PC-9 (cell line): ENCODE measurements at regions not wholly inside any gene's neighbourhood (a gene's known extent, or its start where the extent isn't known, plus 50 kb on each side); places are given as distances from the start of the nearest gene placed in this dataset.

ENCODE experiments used
- BruUV-seq: library from RNA; stranded (reverse); fragments of 400-500 nt; replicated peaks from 2 replicates; lab custom pipeline; 2021; lab: Mats Ljungman, UMichigan
- CTCF ChIA-PET: fragments of 300-600 bp; sonication (Branson Sonifier 250); formaldehyde crosslinking; loops from one replicate; lab custom pipeline; 2022; ENCODE audit warnings: antibody characterized with exemption; lab: Charles Lee
- POLR2A ChIA-PET: fragments of 300-600 bp; sonication (Branson Sonifier 250); formaldehyde crosslinking; loops from one replicate; lab custom pipeline; 2022; ENCODE audit warnings: antibody characterized with exemption; ENCODE audit not compliant: unreplicated experiment; lab: Charles Lee
- DNase-seq, 2 experiments: peaks; one replicate each; pipeline versions ENCODE4 v3.0.0 to v3.0.0-alpha.2; 2015 to 2022; ENCODE audit warnings: mixed read lengths in 1 of 2
- H2AFZ ChIP-seq: fragments of 200-600 bp; sonication (generic); 2 replicates; pipeline ENCODE4 v1.8.1; 2017; ENCODE audit warnings: antibody characterized with exemption
- H3F3A ChIP-seq: fragments of 200-600 bp; sonication (generic); 2 replicates; pipeline ENCODE4 v1.8.1; 2017; ENCODE audit warnings: antibody characterized with exemption, mild to moderate bottlenecking, low read depth; ENCODE audit not compliant: insufficient read depth
- H3K27ac ChIP-seq: fragments of 200-600 bp; sonication (generic); 2 replicates; pipeline ENCODE4 v1.6.1; 2016; ENCODE audit warnings: mixed run types
- H3K27me3 ChIP-seq: fragments of 200-600 bp; sonication (generic); 2 replicates; pipeline ENCODE4 v1.6.1; 2016; ENCODE audit warnings: low read depth, mixed run types; ENCODE audit not compliant: insufficient read depth
- H3K36me3 ChIP-seq: fragments of 200-600 bp; sonication (generic); 2 replicates; pipeline ENCODE4 v1.6.1; 2016; ENCODE audit warnings: low read depth, mixed run types
- H3K4me1 ChIP-seq: fragments of 200-600 bp; sonication (generic); replicated peaks from 2 replicates; pipeline ENCODE4 v1.6.1; 2016; ENCODE audit warnings: mixed run types; ENCODE audit not compliant: insufficient read depth
- H3K4me2 ChIP-seq: fragments of 200-600 bp; sonication (generic); 2 replicates; pipeline ENCODE4 v1.6.1; 2017; ENCODE audit warnings: mixed run types
- H3K4me3 ChIP-seq: fragments of 200-600 bp; sonication (generic); 2 replicates; pipeline ENCODE4 v1.6.1; 2016; ENCODE audit warnings: mixed run types
- H3K79me2 ChIP-seq: fragments of 200-600 bp; sonication (generic); 2 replicates; pipeline ENCODE4 v1.6.1; 2017; ENCODE audit warnings: low read depth, mixed run types
- H3K9me2 ChIP-seq: fragments of 200-600 bp; sonication (generic); 2 replicates; pipeline ENCODE4 v1.8.1; 2017; ENCODE audit warnings: mild to moderate bottlenecking; ENCODE audit not compliant: insufficient read depth
- H3K9me3 ChIP-seq: fragments of 200-600 bp; sonication (generic); 2 replicates; pipeline ENCODE4 v1.8.1; 2016; ENCODE audit warnings: low read depth; ENCODE audit not compliant: insufficient read depth
- H4K20me1 ChIP-seq: fragments of 200-600 bp; sonication (generic); 2 replicates; pipeline ENCODE4 v1.8.1; 2017; ENCODE audit not compliant: insufficient read depth
- CTCF ChIP-seq: fragments of 200-600 bp; sonication (generic); conservative IDR thresholded peaks from 2 replicates; pipeline ENCODE4 v1.6.1; 2017; ENCODE audit warnings: mixed run types, antibody characterized with exemption, mild to moderate bottlenecking, moderate library complexity
- EZH2 ChIP-seq: fragments of 200-600 bp; sonication (generic); IDR thresholded peaks from 2 replicates; pipeline ENCODE4 v1.8.0; 2017; ENCODE audit warnings: antibody characterized with exemption, low read depth
- intact Hi-C: fragments of 100-400 bp; cut with micrococcal nuclease; formaldehyde crosslinking; loops from one replicate; pipeline ENCODE4 v1.10.0; 2022; ENCODE audit not compliant: unreplicated experiment

DNA sequence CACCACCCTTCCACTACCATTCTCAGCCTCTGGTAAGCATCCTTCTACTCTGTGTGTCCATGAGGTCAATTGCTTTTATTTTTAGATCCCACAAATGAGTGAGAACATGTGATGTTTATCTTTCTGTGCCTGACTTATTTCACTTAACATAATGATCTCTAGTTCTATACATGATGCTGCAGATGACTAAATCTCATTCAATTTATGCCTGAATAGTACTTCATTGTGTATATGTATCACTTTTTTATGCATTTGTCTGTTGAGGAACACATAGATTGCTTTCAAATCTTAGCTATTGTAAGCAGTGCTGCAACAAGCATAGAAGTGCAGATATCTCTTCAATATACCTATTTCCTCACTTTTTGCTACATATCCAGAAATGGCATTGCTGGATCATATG lies 733.3 kb downstream of the SUCLG1 start:
- H3F3A ChIP-seq = no peaks in the 10 kb centered on the region

GRCh38 chr2:83705146-83705545 lies 753.9 kb downstream of the SUCLG1 start:
- ChIA-PET POLR2A (no interaction called here), CTCF (no interaction called here)
- DNase-seq = no peak
- H3K9me2 ChIP-seq = no peaks in the 10 kb centered on the region
- no peaks in the 10 kb centered on the region for H3K27me3 ChIP-seq
- no peaks in the 10 kb centered on the region for H3K9me3 ChIP-seq
- BruUV-seq = no TSS peak
- H3K36me3 ChIP-seq = no peaks in the 10 kb centered on the region
- H3K27ac ChIP-seq = no peak overlapping the region
- H3K4me1 ChIP-seq = no peaks in the 10 kb centered on the region
- no peak overlapping the region for H2AFZ ChIP-seq
- H3K79me2 ChIP-seq = no peaks in the 10 kb centered on the region
- H4K20me1 ChIP-seq = no peaks in the 10 kb centered on the region
- no peak for TF ChIP-seq CTCF
- TF ChIP-seq EZH2 = no peak
- no peak overlapping the region for H3K4me2 ChIP-seq
- H3K4me3 ChIP-seq = no peak overlapping the region
- intact Hi-C loops = no loop called here
- no peaks in the 10 kb centered on the region for H3F3A ChIP-seq

More for the DNA sequence above, 733.3 kb downstream of the SUCLG1 start:
- H3K27me3 ChIP-seq = no peaks in the 10 kb centered on the region
- no peaks in the 10 kb centered on the region for H4K20me1 ChIP-seq
- ChIA-PET CTCF (no interaction called here), POLR2A (no interaction called here)
- no peak for DNase-seq
- no peaks in the 10 kb centered on the region for H3K9me2 ChIP-seq
- no peak overlapping the region for H3K4me3 ChIP-seq
- TF ChIP-seq CTCF = no peak
- no peak for TF ChIP-seq EZH2
- BruUV-seq = no TSS peak
- no peak overlapping the region for H2AFZ ChIP-seq
- no peaks in the 10 kb centered on the region for H3K36me3 ChIP-seq
- intact Hi-C loops = no loop called here
- no peaks in the 10 kb centered on the region for H3K79me2 ChIP-seq
- H3K4me1 ChIP-seq = no peaks in the 10 kb centered on the region
- H3K9me3 ChIP-seq = no peaks in the 10 kb centered on the region
- H3K27ac ChIP-seq = no peak overlapping the region
- H3K4me2 ChIP-seq = no peak overlapping the region

DNA sequence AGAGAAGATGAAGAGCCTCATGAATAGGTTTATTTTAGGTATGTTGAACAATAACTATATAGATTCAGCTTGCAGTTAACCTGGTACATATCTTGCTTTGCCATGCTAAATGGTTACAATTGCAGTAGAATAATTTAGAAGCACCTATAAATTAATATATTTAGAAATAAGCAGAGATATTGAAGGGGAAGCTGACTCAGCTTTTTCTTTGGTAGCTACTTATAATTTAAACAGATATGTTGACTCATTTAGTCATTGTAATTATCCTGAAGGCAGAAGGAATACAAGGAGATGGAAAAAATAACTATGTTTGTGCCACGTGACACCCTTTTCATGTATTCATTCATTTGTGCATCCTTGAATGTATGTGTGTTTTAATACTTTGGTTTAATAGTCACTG lies 755.5 kb downstream of the SUCLG1 start:
- no peaks in the 10 kb centered on the region for H3K9me3 ChIP-seq
- H3K27ac ChIP-seq = no peak overlapping the region
- ChIA-PET POLR2A (no interaction called here), CTCF (no interaction called here)
- BruUV-seq = no TSS peak
- TF ChIP-seq EZH2 (no peak), CTCF (no peak)
- no peaks in the 10 kb centered on the region for H4K20me1 ChIP-seq
- no peaks in the 10 kb centered on the region for H3K27me3 ChIP-seq
- H3K36me3 ChIP-seq = no peaks in the 10 kb centered on the region
- intact Hi-C loops = no loop called here
- no peak overlapping the region for H3K4me2 ChIP-seq
- DNase-seq = no peak
- no peaks in the 10 kb centered on the region for H3K79me2 ChIP-seq
- H2AFZ ChIP-seq = no peak overlapping the region
- no peaks in the 10 kb centered on the region for H3K9me2 ChIP-seq
- no peaks in the 10 kb centered on the region for H3K4me1 ChIP-seq
- no peak overlapping the region for H3K4me3 ChIP-seq
- H3F3A ChIP-seq = no peaks in the 10 kb centered on the region
